Mucosa of descending colon (tissue), 3 donors: ENCODE measurements at regions not wholly inside any gene's neighbourhood (a gene's known extent, or its start where the extent isn't known, plus 50 kb on each side); places are given as distances from the start of the nearest gene placed in this dataset.
A peak's percentile ranks its signal among the peaks of the same experiment; 100 is the strongest.
"Not testable (repeated sequence)": the region's sequence is repeated elsewhere in the genome, so short reads cannot be mapped to it uniquely, and the experiment has no call there.

Experiments
- ATAC-seq: fragments of 200-7000 bp; cut with Tn5 transposase; one replicate; pipeline ENCODE4 v1.9.1; 2020; ENCODE audit warnings: mild to moderate bottlenecking, moderate library complexity
- DNase-seq, 3 donors: peaks; one replicate each; pipeline ENCODE4 v3.0.0-alpha.2; 2020
- H3K36me3 ChIP-seq: fragments of 200-600 bp; one replicate; pipeline ENCODE4 v1.8.0; 2021; ENCODE audit warnings: low read depth, mild to moderate bottlenecking
- H3K4me1 ChIP-seq: fragments of 200-600 bp; one replicate; pipeline ENCODE4 v1.8.0; 2021; ENCODE audit warnings: low read depth, mild to moderate bottlenecking
- H3K4me3 ChIP-seq: fragments of 200-600 bp; one replicate; pipeline ENCODE4 v1.8.0; 2021; ENCODE audit warnings: mild to moderate bottlenecking
- H3K9me3 ChIP-seq: fragments of 200-600 bp; one replicate; pipeline ENCODE4 v1.8.0; 2021; ENCODE audit warnings: mild to moderate bottlenecking
- intact Hi-C, 2 donors: fragments of 100-400 bp; cut with DNase I in 1 of 2; cut with micrococcal nuclease in 1 of 2; formaldehyde crosslinking; loops; one replicate each; pipeline versions ENCODE4 v1.11.0 to v1.11.1; 2022; cut with DNase I, micrococcal nuclease
- TF ChIP-seq, protein P1 (sequence below): fragments of 200-600 bp; IDR thresholded peaks from one replicate; pipeline ENCODE4 v1.8.0; 2022; ENCODE audit warnings: antibody characterized with exemption, mild to moderate bottlenecking
- donor health status: DM: no; HTN: no; CAD: no; lungs with moderate emphysema.
- donor health status: DM: no; HTN: no; CAD: no.
- donor health status: DM: no; HTN: yes; CAD: no.

GRCh38 chr1:187840557-187840956 is 1011.8 kb downstream of the PLA2G4A start:
- peaks cover 12% of the 10 kb centered on the region for H3K9me3 ChIP-seq
- no peak for DNase-seq
- H3K36me3 ChIP-seq: no peaks in the 10 kb centered on the region
- intact Hi-C loops: no loop called here
- no peak overlapping the region for H3K4me3 ChIP-seq
- TF ChIP-seq, protein P1, sequence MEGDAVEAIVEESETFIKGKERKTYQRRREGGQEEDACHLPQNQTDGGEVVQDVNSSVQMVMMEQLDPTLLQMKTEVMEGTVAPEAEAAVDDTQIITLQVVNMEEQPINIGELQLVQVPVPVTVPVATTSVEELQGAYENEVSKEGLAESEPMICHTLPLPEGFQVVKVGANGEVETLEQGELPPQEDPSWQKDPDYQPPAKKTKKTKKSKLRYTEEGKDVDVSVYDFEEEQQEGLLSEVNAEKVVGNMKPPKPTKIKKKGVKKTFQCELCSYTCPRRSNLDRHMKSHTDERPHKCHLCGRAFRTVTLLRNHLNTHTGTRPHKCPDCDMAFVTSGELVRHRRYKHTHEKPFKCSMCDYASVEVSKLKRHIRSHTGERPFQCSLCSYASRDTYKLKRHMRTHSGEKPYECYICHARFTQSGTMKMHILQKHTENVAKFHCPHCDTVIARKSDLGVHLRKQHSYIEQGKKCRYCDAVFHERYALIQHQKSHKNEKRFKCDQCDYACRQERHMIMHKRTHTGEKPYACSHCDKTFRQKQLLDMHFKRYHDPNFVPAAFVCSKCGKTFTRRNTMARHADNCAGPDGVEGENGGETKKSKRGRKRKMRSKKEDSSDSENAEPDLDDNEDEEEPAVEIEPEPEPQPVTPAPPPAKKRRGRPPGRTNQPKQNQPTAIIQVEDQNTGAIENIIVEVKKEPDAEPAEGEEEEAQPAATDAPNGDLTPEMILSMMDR: no peak
- no peaks in the 10 kb centered on the region for H3K4me1 ChIP-seq
- ATAC-seq: no peak

DNA sequence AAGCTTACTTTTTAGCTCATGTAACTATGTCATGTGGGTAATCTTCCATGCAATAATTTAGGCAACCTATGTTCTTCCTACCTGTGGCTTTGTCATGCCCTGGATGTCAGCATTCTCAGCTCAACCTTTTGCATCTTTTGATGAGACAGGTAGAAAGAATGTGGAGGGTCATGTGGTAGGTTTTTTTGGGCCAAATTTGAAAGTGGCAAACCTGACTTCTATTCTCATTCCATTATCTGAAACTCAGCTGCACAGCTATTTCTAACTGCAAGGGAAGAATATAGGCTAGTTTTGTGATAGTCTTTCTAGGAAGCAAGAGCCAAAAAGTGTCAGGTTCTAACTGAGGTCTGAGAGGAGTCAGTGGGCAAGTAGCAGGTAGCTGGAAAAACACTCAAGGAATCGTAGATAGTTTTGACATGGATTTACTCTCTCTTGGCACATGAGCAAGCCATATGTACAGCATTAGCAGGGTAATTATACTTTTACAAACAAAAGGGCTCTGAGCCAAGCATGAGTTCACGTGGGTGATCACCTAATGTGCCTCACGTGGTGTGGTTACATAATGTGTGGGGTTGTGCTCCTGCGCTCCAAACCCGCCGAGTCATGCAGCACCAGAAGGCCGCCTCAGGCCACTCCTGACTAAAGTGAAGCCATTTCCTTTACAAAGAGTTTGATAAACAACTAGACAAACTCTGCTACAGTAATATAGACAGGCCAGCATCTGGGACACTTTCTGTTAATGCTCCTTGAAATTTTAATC is 1013.8 kb downstream of the PLA2G4A start:
- Histone ChIP-seq H3K9me3 (peaks cover 15% of the 10 kb centered on the region), H3K36me3 (no peaks in the 10 kb centered on the region), H3K4me1 (no peaks in the 10 kb centered on the region), H3K4me3 (no peak overlapping the region)
- intact Hi-C loops: no loop called here
- no peak for ATAC-seq
- TF ChIP-seq, protein P1: no peak
- no peak for DNase-seq

GRCh38 chr1:187844313-187844712 is 1015.6 kb downstream of the PLA2G4A start:
- no peaks in the 10 kb centered on the region for H3K36me3 ChIP-seq
- ATAC-seq (no peak), DNase-seq (no peak)
- intact Hi-C loops: no loop called here
- H3K4me1 ChIP-seq: no peaks in the 10 kb centered on the region
- H3K9me3 ChIP-seq: peaks cover 9% of the 10 kb centered on the region
- no peak overlapping the region for H3K4me3 ChIP-seq
- TF ChIP-seq, protein P1: no peak

DNA sequence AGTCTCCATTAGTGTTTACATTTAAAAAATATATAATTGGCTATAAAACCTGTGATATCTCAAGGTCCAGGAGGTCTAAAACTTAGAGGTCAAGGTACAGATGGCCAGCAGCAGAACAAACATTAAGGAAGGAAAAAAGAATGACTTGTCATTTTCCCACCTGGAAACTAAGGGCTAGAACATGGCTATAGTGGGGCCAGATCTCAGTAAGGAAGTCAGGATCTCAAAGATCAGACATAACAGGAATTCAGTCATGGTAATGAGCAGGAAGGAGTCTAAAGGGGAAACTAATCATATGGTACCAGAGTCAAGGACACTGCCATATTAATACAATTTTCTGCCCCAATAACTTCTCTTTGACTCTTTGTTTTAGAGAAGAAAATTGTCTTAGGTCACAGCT is 1018.8 kb downstream of the PLA2G4A start:
- no peaks in the 10 kb centered on the region for H3K4me1 ChIP-seq
- TF ChIP-seq, protein P1: no peak
- no peak overlapping the region for H3K4me3 ChIP-seq
- ATAC-seq (no peak), DNase-seq (no peak)
- intact Hi-C loops: no loop called here
- H3K36me3 ChIP-seq: no peaks in the 10 kb centered on the region
- H3K9me3 ChIP-seq: peaks cover 5% of the 10 kb centered on the region

DNA sequence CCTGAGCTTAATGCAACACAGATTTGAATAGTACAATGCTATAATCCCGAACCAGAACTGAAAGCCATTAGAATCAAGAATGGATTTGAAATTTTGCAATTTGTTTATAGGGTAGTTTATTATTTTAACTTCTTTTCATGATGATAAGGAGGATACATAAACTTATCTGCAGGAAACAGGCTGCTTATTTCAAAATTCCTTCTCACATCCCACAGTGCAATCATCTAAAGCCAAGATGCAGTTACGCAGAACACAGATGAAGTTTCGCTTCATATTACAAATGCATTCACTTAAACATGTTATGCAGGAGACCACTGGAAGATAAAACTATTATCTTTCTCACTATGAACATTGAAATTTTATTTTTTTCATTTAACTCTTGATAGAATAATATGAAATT is 1019.6 kb downstream of the PLA2G4A start:
- H3K9me3 ChIP-seq: peaks cover 5% of the 10 kb centered on the region
- intact Hi-C loops: no loop called here
- TF ChIP-seq, protein P1: no peak
- no peaks in the 10 kb centered on the region for H3K36me3 ChIP-seq
- H3K4me3 ChIP-seq: no peak overlapping the region
- ATAC-seq: no peak
- no peak for DNase-seq
- H3K4me1 ChIP-seq: no peaks in the 10 kb centered on the region

- intact Hi-C loops: not testable (repeated sequence)
Observed at GRCh38 chr1:187850146-187850545, 1021.4 kb downstream of the PLA2G4A start.

More at GRCh38 chr1:187850146-187850545, 1021.4 kb downstream of the PLA2G4A start:
- H3K9me3 ChIP-seq: peaks cover 12% of the 10 kb centered on the region
- DNase-seq: peak in 1 of 3 donors; percentile 33
- not testable (repeated sequence) for H3K4me3 ChIP-seq, ATAC-seq, H3K4me1 ChIP-seq, H3K36me3 ChIP-seq
